K562 (cell line): ENCODE measurements at regions not wholly inside any gene's neighbourhood (a gene's known extent, or its start where the extent isn't known, plus 50 kb on each side); places are given as distances from the start of the nearest gene placed in this dataset.

ENCODE experiments used
- ATF1 ChIP-seq, 2 experiments: fragments of 450-650 bp in 1 of 2; IDR thresholded peaks; 2 replicates each; pipeline ENCODE4 v1.6.1; 2016; ENCODE audit warnings: missing compliant biosample characterization in 1 of 2, missing genetic modification characterization in 1 of 2
- C11orf30 ChIP-seq: fragments of 450-650 bp; IDR thresholded peaks from 2 replicates; pipeline ENCODE4 v1.6.1; 2016; ENCODE audit warnings: low read depth, mild to moderate bottlenecking
- CBX1 ChIP-seq: sonication (generic); IDR thresholded peaks from 2 replicates; pipeline ENCODE4 v1.6.1; 2016; ENCODE audit warnings: antibody characterized with exemption, low read depth, mild to moderate bottlenecking
- CCAR2 ChIP-seq: fragments of 200-400 bp; formaldehyde crosslinking; IDR thresholded peaks from 2 replicates; pipeline ENCODE4 v1.6.1; 2017; ENCODE audit warnings: mild to moderate bottlenecking, low read depth, low read length
- JUN ChIP-seq, 2 experiments: sonication (generic) in 1 of 2; formaldehyde crosslinking in 1 of 2; IDR thresholded peaks; 2 replicates each; pipeline versions ENCODE4 v1.6.1 to v1.8.0; 2012 to 2022; ENCODE audit warnings: borderline replicate concordance in 2 of 2, mild to moderate bottlenecking in 2 of 2, improper control_type of control experiment in 1 of 2, low read depth in 1 of 2, low read length in 1 of 2, missing genetic modification reagents in 1 of 2
- NFE2L1 ChIP-seq: fragments of 450-650 bp; IDR thresholded peaks from 2 replicates; pipeline ENCODE4 v1.6.1; 2016; ENCODE audit warnings: missing genetic modification characterization, low read depth, mild to moderate bottlenecking, missing compliant biosample characterization, moderate library complexity, borderline replicate concordance
- POU5F1 ChIP-seq: fragments of 150-350 bp; IDR thresholded peaks from 2 replicates; pipeline ENCODE4 v1.6.1; 2014; ENCODE audit warnings: borderline replicate concordance, low read length, low read depth, mild to moderate bottlenecking; ENCODE audit not compliant: partially characterized antibody
- SMARCE1 ChIP-seq: fragments of 450-650 bp; IDR thresholded peaks from 2 replicates; pipeline ENCODE4 v1.7.1; 2016; ENCODE audit warnings: mild to moderate bottlenecking
- SP1 ChIP-seq: sonication (generic); formaldehyde crosslinking; IDR thresholded peaks from 2 replicates; pipeline ENCODE4 v1.8.1; 2022; ENCODE audit warnings: mild to moderate bottlenecking, missing genetic modification reagents
- TCFL5 ChIP-seq: fragments of 250-450 bp; sonication (Bioruptor Pico); conservative IDR thresholded peaks from 2 replicates; pipeline ENCODE4 v1.6.1; 2021; ENCODE audit warnings: mild to moderate bottlenecking, moderate library complexity, matching md5 sums
- TFAM ChIP-seq: fragments of 250-450 bp; sonication (Bioruptor Pico); conservative IDR thresholded peaks from 2 replicates; pipeline ENCODE4 v1.5.0; 2021; ENCODE audit warnings: mild to moderate bottlenecking, moderate library complexity
- YBX1 ChIP-seq: fragments of 450-650 bp; IDR thresholded peaks from 2 replicates; pipeline ENCODE4 v1.7.1; 2016; ENCODE audit warnings: mild to moderate bottlenecking
- ZFP1 ChIP-seq: fragments of 450-650 bp; formaldehyde crosslinking; IDR thresholded peaks from 2 replicates; pipeline ENCODE4 v1.4.0; 2020; ENCODE audit warnings: mild to moderate bottlenecking, mixed read lengths
- ZNF253 ChIP-seq: fragments of 250-450 bp; sonication (Bioruptor Pico); conservative IDR thresholded peaks from 2 replicates; pipeline ENCODE4 v1.6.1; 2021; ENCODE audit warnings: mild to moderate bottlenecking
- TF ChIP-seq, protein P1 (sequence below): fragments of 250-450 bp; sonication (Bioruptor Pico); IDR thresholded peaks from 2 replicates; pipeline ENCODE4 v1.8.0; 2021; ENCODE audit warnings: moderate library complexity, mild to moderate bottlenecking, inconsistent platforms
- TF ChIP-seq, protein P2 (sequence below): fragments of 450-650 bp; formaldehyde crosslinking; IDR thresholded peaks from 2 replicates; pipeline ENCODE4 v1.4.0; 2022; ENCODE audit warnings: mild to moderate bottlenecking, moderate library complexity

DNA sequence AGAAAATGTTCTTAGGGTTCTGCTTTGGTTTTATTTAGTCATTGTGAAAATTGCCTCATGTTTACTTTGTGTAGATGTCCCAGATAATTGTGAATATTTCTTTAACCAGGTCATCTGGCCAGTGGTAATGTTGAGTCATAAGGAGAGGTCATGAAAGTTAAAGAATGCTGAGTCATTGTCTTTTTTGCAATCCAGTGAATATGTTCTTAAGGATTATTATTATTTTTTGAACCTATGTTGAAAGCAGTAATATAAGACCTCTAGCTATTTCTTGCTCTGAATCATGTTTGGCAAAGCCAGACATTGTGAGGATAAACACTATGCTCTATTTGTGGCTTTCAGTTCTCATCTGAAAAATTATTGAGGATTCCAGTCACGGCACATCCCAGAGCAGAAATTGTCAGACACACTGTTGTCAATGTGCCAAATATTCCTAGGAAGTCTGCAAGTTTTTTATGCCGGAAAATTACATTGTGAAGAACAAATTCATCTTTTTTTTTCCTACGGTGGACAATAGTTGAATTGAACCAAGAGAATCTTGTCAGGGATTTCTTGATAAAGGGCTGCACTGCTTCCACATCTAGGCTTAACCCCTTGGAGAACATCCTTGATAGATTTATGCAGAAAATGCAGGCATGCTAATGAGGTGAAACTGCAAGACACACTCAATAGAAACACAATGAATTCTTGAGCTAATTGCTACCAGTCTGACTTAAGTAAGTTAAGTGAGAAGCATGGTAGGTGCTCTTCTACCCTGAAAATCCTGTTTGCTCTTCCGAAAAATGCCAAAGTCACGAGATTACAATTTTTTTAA, 369.6 kb downstream of the ATP23 start (continued):
- TF ChIP-seq POU5F1 = no peak
- TF ChIP-seq SP1 (CRISPR knock-in tag) = no peak
- TF ChIP-seq, protein P1, sequence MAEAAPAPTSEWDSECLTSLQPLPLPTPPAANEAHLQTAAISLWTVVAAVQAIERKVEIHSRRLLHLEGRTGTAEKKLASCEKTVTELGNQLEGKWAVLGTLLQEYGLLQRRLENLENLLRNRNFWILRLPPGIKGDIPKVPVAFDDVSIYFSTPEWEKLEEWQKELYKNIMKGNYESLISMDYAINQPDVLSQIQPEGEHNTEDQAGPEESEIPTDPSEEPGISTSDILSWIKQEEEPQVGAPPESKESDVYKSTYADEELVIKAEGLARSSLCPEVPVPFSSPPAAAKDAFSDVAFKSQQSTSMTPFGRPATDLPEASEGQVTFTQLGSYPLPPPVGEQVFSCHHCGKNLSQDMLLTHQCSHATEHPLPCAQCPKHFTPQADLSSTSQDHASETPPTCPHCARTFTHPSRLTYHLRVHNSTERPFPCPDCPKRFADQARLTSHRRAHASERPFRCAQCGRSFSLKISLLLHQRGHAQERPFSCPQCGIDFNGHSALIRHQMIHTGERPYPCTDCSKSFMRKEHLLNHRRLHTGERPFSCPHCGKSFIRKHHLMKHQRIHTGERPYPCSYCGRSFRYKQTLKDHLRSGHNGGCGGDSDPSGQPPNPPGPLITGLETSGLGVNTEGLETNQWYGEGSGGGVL (CRISPR knock-in tag) = no peak
- no peak for TF ChIP-seq ZNF253 (CRISPR knock-in tag)
- no peak for TF ChIP-seq CBX1
- TF ChIP-seq NFE2L1 (tag) = peak; percentile 86
- no peak for TF ChIP-seq ZFP1
- TF ChIP-seq TFAM = no peak
- no peak for TF ChIP-seq CCAR2
- TF ChIP-seq YBX1 = no peak
- TF ChIP-seq C11orf30 = peak; percentile 88
- TF ChIP-seq SMARCE1 = peak; percentile 42; the same call in 1 of the 2 replicates
- TF ChIP-seq JUN (IDR thresholded peaks at IDR 0.05; ENCODE audit: borderline replicate concordance, low read depth, low read length) = peak; percentile 32; the same call in 1 of the 2 replicates
- TF ChIP-seq JUN (CRISPR knock-in tag; IDR thresholded peaks at IDR 0.05; ENCODE audit: borderline replicate concordance) = no peak
- TF ChIP-seq TCFL5 (CRISPR knock-in tag) = no peak
- TF ChIP-seq, protein P2, sequence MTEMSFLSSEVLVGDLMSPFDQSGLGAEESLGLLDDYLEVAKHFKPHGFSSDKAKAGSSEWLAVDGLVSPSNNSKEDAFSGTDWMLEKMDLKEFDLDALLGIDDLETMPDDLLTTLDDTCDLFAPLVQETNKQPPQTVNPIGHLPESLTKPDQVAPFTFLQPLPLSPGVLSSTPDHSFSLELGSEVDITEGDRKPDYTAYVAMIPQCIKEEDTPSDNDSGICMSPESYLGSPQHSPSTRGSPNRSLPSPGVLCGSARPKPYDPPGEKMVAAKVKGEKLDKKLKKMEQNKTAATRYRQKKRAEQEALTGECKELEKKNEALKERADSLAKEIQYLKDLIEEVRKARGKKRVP (CRISPR knock-in tag) = no peak
- no peak for TF ChIP-seq ATF1 (CRISPR knock-in tag; IDR thresholded peaks at IDR 0.05)
- TF ChIP-seq ATF1 (tag; IDR thresholded peaks at IDR 0.05) = no peak
